CD4-positive, alpha-beta T cell treated with Interleukin-6 for 4 hours (primary cell): ENCODE measurements at regions not wholly inside any gene's neighbourhood (a gene's known extent, or its start where the extent isn't known, plus 50 kb on each side); places are given as distances from the start of the nearest gene placed in this dataset.
"Not testable (repeated sequence)": the region's sequence is repeated elsewhere in the genome, so short reads cannot be mapped to it uniquely, and the experiment has no call there.

Experiments used
- DNase-seq: peaks from one replicate; pipeline ENCODE4 v3.0.0-alpha.2; 2020; ENCODE audit warnings: mixed read lengths

- DNase-seq, result not testable (repeated sequence)
Measured at GRCh38 chr1:172839639-172840038, 180.7 kb downstream of the FASLG start.

- DNase-seq, result no peak
Measured at GRCh38 chr1:172843444-172843843, 184.5 kb downstream of the FASLG start.

GRCh38 chr1:172845371-172845770 is 186.5 kb downstream of the FASLG start:
- peak; percentile 46 for DNase-seq

DNA sequence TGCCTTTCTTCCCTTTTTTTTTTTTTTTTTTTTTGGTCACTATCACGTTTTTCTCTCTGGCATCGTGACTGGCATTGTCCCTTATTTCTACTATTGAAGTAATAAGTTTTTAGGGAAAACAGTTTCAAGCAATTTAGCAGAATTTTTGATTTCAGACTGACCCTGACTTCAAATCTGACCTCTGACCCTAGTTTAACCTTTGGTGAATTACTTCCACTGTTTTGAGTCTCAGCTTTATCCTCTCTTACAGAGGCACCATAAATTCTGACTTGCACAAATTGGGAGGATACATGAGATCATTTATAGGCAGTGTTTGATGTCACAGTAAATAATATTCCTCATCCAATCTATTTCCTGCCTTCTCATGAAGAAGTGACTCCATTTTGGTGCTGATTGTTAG is 187.0 kb downstream of the FASLG start:
- no peak for DNase-seq

DNA sequence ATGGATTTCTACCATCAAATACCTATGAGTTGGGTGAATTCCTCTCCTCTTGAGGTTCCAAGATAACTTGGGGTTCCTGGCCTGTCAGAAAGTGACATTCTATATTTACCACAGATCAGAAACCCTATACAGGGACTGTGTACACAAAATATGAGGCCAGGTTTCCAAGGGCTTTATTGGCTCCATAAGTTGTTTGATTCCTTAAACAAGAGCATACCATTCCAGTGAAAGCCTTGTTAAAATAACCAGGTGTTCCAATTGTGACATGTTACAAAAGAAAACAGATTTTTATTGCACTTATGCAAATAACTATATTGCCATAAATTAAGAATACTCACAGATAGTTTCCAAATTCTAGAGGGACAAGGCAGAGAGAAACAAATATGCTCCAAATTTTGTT is 188.9 kb downstream of the FASLG start:
- not testable (repeated sequence) for DNase-seq

- no peak for DNase-seq
Measured at GRCh38 chr1:172849653-172850052, 190.8 kb downstream of the FASLG start.

GRCh38 chr1:172851077-172851476 is 192.2 kb downstream of the FASLG start:
- DNase-seq, result no peak

DNA sequence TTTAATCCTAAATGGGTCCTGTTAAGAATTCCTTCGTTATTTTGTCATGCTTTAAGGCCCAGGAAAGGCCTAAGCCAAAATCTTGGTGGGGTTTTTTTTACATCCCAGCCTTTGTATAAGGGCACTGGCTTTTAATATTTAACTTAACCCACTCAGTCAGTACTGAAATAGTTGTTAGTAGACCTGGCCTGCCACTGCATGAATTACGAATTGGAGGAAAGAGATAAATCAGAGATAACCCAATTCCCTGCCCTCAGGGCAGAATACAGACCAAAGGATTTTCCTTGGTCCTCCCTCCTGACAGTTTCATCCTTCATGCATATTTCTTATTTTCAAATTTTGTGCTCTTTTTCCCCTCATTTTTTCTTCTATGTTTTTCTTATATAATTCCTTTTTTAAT is 193.0 kb downstream of the FASLG start:
- DNase-seq, result no peak

DNA sequence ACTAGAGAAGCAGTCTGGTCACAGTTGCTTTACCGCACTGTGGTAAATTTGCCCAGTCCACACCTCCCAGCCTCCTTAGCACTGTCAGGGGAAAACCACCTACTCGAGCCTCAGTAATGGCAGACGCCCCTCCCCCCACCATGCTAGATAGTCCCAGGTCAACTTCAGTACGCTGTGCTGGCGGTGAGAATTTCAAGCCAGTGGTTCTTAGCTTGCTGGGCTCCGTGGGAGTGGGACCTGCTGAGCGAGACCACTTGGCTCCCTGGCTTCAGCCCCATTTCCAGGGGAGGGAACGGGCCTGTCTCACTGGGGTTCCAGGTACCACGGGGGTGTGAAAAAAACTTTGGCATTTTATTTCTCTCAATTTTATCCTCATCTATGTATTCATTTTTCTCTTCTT is 194.8 kb downstream of the TNFSF18 start:
- not testable (repeated sequence) for DNase-seq

GRCh38 chr1:172863031-172863430 is 187.7 kb downstream of the TNFSF18 start:
- no peak for DNase-seq

DNA sequence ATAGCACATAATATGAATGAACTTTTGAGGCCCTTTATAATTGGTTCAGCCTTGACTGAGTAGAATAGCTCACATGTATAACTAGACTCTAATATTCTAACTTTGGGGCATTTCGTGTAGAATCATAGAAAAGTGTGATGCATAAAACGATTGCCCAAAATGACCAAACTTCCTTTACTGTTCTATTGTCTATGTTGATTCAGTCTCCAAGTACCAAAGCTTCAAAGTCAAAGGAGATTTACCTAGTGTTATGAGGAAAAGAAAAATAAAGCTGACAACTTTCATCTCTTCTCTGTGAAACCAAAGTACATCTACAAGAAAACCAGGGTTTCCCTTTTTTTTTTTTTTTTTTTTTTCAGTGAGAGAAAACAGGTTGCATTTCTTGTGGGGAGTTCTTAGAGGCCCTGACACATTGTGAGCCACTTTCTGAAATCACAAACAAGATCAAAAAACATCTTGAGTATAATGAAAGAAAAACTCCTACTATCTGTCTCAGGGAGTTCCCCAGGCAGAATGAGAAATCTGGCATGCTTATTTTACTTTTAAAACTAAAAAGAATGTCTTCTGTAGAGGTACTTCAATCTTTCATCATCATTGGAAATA is 183.4 kb downstream of the TNFSF18 start:
- DNase-seq, result no peak

DNA sequence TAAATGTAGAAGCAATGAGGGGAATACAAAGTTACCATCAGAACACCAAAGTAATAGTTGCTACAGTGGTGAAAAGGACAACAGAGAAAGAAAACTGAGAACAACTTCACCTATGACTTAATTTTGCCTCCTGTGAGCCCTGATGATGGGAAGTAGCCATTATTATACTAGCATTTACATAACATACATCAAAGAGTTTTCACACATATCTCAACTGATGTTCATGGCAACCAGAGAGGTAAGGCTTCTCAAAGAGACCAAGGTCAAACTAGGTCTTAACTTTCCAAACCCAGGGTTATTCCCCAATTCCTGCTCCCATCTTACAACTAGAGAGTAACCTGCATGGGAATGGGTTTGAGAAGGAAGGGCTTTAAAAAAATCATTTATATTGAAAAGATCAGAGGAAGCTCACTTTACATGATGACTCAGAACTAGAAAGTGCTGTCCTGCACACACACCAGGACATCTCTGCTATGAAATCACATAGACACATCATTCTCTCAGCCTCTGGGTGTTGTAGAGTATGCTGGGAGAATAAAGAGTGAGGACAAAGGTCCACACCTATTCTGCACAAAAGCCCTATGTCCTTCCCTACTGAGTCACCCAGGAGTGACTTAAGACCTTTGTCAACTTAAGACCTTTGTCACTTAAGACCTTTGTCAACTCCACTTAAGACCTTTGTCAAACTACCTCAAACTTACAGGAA is 179.7 kb downstream of the TNFSF18 start:
- DNase-seq, result no peak

GRCh38 chr1:172874950-172875349 is 175.8 kb downstream of the TNFSF18 start:
- DNase-seq, result no peak

GRCh38 chr1:172875892-172876291 is 174.8 kb downstream of the TNFSF18 start:
- DNase-seq, result no peak

DNA sequence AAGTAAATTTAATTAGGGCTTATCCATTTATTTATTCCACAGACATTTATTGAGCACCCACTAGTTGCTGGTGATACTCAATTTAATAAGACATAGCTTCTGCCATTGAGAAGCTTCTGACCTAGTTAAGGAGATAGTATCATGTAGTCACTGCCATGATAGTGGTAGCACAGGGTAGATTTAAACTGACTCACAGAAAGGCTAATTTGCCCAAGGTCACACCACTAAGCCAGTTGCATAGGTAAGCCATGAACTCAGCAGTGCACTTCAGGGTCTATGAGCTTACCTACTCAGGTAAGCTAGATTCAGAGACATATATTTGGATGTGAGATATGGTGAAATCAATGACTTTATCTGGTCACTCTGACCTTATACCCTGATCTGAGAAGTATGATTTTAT is 168.4 kb downstream of the TNFSF18 start:
- no peak for DNase-seq

GRCh38 chr1:172882791-172883386 is 167.9 kb downstream of the TNFSF18 start:
- no peak for DNase-seq

GRCh38 chr1:172883387-172883791 is 167.4 kb downstream of the TNFSF18 start:
- no peak for DNase-seq

- DNase-seq, result no peak
Measured at GRCh38 chr1:172883844-172884243, 166.9 kb downstream of the TNFSF18 start.

DNA sequence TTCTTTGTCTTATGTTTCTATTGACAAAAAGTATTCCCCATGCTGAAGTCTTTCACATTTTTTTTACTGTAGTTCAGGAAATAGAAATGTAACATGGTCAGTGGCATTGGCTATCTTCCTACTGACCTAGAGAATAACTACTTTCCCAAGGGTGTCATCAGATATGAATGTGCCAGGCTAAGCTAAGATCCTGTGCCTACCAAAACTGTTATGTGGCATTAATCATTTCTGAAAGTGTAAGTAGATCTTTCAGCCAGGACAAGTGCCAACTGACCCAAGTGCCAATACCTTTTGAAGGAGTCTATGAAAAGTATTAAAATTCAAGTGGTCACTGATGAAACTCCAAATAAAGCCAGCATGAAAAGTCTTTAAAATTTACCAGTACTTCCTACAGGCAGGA is 165.3 kb downstream of the TNFSF18 start:
- no peak for DNase-seq

GRCh38 chr1:172885971-172886370 is 164.8 kb downstream of the TNFSF18 start:
- DNase-seq, result no peak

DNA sequence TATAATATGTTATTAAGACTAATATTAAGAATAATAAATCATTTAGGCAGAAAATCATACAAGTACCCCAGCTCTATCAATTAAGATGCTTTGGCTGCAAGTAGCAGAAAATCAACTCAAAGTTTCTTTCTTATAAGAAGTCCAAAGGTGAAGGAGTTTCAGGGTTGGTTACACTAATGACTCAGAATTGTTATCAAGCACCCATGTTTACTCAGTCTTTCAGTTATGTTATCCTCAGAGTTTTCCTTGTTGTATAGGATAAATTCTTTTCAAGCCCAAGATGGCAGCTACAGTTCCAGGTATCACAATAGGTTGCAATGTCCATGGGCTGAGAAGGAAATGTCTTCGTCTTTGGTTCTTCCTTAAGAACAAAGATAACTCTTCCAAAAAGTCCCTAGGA is 163.6 kb downstream of the TNFSF18 start:
- no peak for DNase-seq

DNA sequence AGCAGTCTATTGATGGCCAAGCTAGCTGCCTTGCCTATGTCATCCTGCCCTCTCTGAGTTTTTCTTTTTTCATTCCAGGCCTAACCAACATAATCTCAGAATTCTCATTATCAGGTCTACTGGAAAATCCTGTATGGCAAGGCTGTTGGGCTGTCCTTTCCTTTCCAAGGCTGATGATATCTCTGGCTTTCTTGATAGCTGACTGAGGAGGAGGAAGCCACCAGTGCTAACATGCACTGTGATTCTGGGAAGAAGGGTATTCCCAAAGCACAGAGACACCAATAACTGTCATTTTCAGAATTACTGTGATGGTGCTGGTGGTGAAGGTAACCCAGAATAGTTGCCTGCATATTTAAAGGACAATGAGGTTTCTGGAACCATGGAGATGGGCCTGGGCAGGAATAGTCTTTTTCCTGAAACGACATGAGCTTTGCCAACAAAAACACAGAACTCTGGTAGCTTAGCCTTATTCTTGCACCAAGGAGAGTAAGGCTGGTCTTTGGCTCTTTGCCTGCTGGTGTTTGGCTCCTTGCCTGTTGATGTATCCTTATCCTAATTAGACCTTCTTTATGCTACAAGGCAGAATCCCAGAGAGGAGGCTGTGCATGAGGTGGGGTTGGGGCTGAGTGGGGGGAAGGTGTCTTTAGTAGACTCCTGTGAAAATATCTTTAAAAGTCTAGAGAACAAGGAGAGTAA is 157.4 kb downstream of the TNFSF18 start:
- no peak for DNase-seq

DNA sequence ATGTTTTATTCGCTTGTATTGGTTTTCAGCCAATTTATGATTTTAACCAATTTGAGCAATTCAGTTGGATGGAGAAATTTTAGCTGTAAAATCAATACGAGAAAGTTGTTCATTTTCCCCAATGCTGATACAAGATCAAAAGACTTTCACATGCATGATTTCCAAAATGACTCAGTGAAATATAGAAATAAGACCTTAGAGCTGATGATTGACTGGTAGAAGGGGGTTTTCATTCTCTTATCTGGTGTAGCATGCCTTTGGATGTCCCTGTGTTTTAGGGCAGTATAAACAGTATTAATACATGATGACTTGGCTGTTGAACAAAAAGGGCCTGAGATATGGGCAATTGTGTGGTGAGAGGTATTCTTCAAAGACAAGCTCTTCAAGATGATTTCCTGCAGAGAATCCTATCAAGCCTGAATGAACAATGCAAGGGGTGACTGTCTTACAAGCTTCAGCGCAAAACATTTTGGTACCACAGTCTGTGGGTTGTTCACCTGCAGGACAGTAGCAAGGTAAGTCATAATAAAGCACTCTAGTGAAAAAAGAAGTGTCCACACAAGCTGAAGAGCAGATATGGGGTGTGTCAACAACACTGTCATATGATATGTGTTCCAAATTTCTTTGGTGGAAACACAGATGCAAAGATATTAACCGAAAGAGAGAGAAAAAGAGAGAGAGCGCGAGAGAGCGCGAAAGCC is 156.2 kb downstream of the TNFSF18 start:
- DNase-seq, result peak; percentile 19
